Activated naive CD4-positive, alpha-beta T cell treated with anti-CD3 and anti-CD28 coated beads, Interleukin-2, amount 10 ng/mL, durations not matched to agents 7 days and 5 days (primary cell): ENCODE measurements at regions not wholly inside any gene's neighbourhood (a gene's known extent, or its start where the extent isn't known, plus 50 kb on each side); places are given as distances from the start of the nearest gene placed in this dataset.
"Not testable (repeated sequence)": the region's sequence is repeated elsewhere in the genome, so short reads cannot be mapped to it uniquely, and the experiment has no call there.

Experiments
- CTCF ChIA-PET: fragments of 350-600 bp; sonication (Branson Sonifier 250); formaldehyde crosslinking; loops from one replicate; lab custom pipeline; 2021; ENCODE audit warnings: antibody characterized with exemption; lab: Charles Lee
- DNase-seq: peaks from one replicate; pipeline ENCODE4 v3.0.0-alpha.2; 2020
- H3K27ac Mint-ChIP-seq: one replicate; pipeline ENCODE4 v1.8.0; 2021; ENCODE audit warnings: mild to moderate bottlenecking, moderate library complexity, mixed read lengths
- H3K27me3 Mint-ChIP-seq: one replicate; pipeline ENCODE4 v1.8.0; 2021; ENCODE audit warnings: mild to moderate bottlenecking, mixed read lengths
- H3K36me3 Mint-ChIP-seq: one replicate; pipeline ENCODE4 v1.8.0; 2021; ENCODE audit warnings: mixed read lengths
- H3K4me1 Mint-ChIP-seq: one replicate; pipeline ENCODE4 v1.8.0; 2021; ENCODE audit warnings: mixed read lengths
- H3K4me3 Mint-ChIP-seq: one replicate; pipeline ENCODE4 v1.8.0; 2021; ENCODE audit warnings: mild to moderate bottlenecking, moderate library complexity, mixed read lengths
- H3K9me3 Mint-ChIP-seq: one replicate; pipeline ENCODE4 v1.8.0; 2021; ENCODE audit warnings: mixed read lengths

- no peak overlapping the region for H3K27ac Mint-ChIP-seq
- no peak overlapping the region for H3K4me3 Mint-ChIP-seq
- no peaks in the 10 kb centered on the region for H3K36me3 Mint-ChIP-seq
- no peaks in the 10 kb centered on the region for H3K4me1 Mint-ChIP-seq
- no peaks in the 10 kb centered on the region for H3K27me3 Mint-ChIP-seq
- DNase-seq, result no peak
- peaks cover 4% of the 10 kb centered on the region for H3K9me3 Mint-ChIP-seq
- CTCF ChIA-PET, result no interaction called here
These were observed 154.7 kb downstream of the BTBD3 start for GRCh38 chr20:12072221-12072953.

DNA sequence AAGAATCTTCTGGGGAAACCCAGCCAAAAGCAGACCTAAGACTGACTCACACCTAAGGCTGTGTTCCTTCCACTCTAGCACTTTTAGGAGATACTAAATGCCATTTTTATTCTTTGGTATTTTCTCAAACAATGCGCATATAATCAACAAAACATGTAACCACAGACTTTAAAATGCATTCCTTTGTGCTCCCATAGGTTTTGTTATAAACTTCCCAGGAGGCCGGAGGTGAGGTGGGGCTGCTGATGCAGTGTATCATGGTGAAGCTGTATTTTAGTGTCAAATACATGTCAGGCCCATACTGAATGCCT is 155.2 kb downstream of the BTBD3 start:
- no peaks in the 10 kb centered on the region for H3K27me3 Mint-ChIP-seq
- CTCF ChIA-PET, result no interaction called here
- H3K4me1 Mint-ChIP-seq, result no peaks in the 10 kb centered on the region
- no peaks in the 10 kb centered on the region for H3K36me3 Mint-ChIP-seq
- no peak overlapping the region for H3K4me3 Mint-ChIP-seq
- no peak for DNase-seq
- peaks cover 4% of the 10 kb centered on the region for H3K9me3 Mint-ChIP-seq
- no peak overlapping the region for H3K27ac Mint-ChIP-seq

DNA sequence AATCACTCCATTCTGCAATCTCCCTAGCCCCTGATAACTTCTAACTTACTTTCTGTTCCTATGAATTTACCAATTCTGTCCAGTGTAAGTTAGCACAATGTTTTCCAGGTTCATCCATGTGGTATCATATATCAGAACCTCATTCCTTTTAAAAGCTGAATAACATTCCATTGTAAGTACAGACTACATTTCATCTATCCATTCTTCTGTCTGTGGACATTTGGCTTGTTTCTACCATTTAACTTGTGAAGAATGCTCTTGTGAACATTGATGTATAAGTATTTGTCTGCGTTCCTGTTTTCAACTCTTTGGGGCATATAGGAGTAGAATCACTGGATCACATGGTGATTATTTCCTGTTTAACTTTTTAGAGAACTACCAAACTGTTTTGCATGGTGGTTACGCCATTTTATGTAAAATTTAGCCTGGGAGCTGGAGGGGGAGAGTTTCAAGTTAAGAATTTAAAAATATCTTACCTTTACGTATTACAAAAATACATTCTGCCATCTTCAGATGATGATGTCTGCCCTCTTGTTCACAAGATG is 156.5 kb downstream of the BTBD3 start:
- no peak for DNase-seq
- no peaks in the 10 kb centered on the region for H3K36me3 Mint-ChIP-seq
- no peak overlapping the region for H3K27ac Mint-ChIP-seq
- peaks cover 5% of the 10 kb centered on the region for H3K9me3 Mint-ChIP-seq
- no peaks in the 10 kb centered on the region for H3K4me1 Mint-ChIP-seq
- CTCF ChIA-PET, result no interaction called here
- H3K27me3 Mint-ChIP-seq, result no peaks in the 10 kb centered on the region
- H3K4me3 Mint-ChIP-seq, result no peak overlapping the region

- Mint-ChIP-seq H3K36me3 (no peaks in the 10 kb centered on the region), H3K27me3 (no peaks in the 10 kb centered on the region), H3K4me3 (no peak overlapping the region), H3K27ac (no peak overlapping the region), H3K9me3 (peaks cover 3% of the 10 kb centered on the region), H3K4me1 (no peaks in the 10 kb centered on the region)
- CTCF ChIA-PET, result no interaction called here
- no peak for DNase-seq
These were observed 158.5 kb downstream of the BTBD3 start for GRCh38 chr20:12076200-12076599.

GRCh38 chr20:12077875-12078274 is 160.2 kb downstream of the BTBD3 start:
- Mint-ChIP-seq H3K27me3 (no peaks in the 10 kb centered on the region), H3K36me3 (no peaks in the 10 kb centered on the region), H3K27ac (no peak overlapping the region), H3K4me3 (no peak overlapping the region), H3K4me1 (no peaks in the 10 kb centered on the region), H3K9me3 (peaks cover 3% of the 10 kb centered on the region)
- no peak for DNase-seq
- CTCF ChIA-PET, result no interaction called here

DNA sequence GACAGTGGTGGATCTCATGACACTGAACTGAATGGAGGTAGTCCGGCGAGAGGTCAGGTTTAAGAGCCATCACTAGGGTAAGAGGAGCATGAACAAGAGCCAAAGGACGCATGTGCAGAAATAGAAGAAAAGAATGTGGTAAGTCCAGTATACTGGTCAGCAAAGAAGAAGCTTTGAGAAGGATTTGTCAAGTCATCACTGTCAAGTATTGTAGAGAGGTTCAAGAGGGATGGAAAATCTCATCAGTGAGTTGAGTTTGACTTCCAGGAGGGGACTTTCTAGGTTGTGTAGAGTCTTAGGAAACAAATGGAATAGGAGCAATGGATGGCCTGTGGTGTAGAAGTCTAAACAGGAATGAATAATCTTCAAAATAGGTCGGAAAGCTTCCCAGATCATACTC is 161.8 kb downstream of the BTBD3 start:
- no peak overlapping the region for H3K4me3 Mint-ChIP-seq
- no peaks in the 10 kb centered on the region for H3K4me1 Mint-ChIP-seq
- CTCF ChIA-PET, result no interaction called here
- no peaks in the 10 kb centered on the region for H3K36me3 Mint-ChIP-seq
- peaks cover 3% of the 10 kb centered on the region for H3K9me3 Mint-ChIP-seq
- no peak overlapping the region for H3K27ac Mint-ChIP-seq
- no peaks in the 10 kb centered on the region for H3K27me3 Mint-ChIP-seq
- no peak for DNase-seq

- CTCF ChIA-PET, result no interaction called here
- H3K4me1 Mint-ChIP-seq, result no peaks in the 10 kb centered on the region
These were observed 165.6 kb downstream of the BTBD3 start for GRCh38 chr20:12083269-12083668.

GRCh38 chr20:12084482-12084881 is 166.8 kb downstream of the BTBD3 start:
- DNase-seq, result no peak
- H3K9me3 Mint-ChIP-seq, result peaks cover 2% of the 10 kb centered on the region
- no peaks in the 10 kb centered on the region for H3K27me3 Mint-ChIP-seq
- no peaks in the 10 kb centered on the region for H3K4me1 Mint-ChIP-seq
- H3K4me3 Mint-ChIP-seq, result no peak overlapping the region
- H3K27ac Mint-ChIP-seq, result no peak overlapping the region
- CTCF ChIA-PET, result no interaction called here
- no peaks in the 10 kb centered on the region for H3K36me3 Mint-ChIP-seq

More at GRCh38 chr20:12083269-12083668, 165.6 kb downstream of the BTBD3 start:
- H3K27ac Mint-ChIP-seq, result no peak overlapping the region
- no peak for DNase-seq
- peaks cover 3% of the 10 kb centered on the region for H3K9me3 Mint-ChIP-seq
- H3K4me3 Mint-ChIP-seq, result no peak overlapping the region
- H3K36me3 Mint-ChIP-seq, result no peaks in the 10 kb centered on the region
- H3K27me3 Mint-ChIP-seq, result no peaks in the 10 kb centered on the region

GRCh38 chr20:12086359-12086758 is 168.7 kb downstream of the BTBD3 start:
- Mint-ChIP-seq H3K36me3 (no peaks in the 10 kb centered on the region), H3K27me3 (no peaks in the 10 kb centered on the region), H3K4me1 (no peaks in the 10 kb centered on the region), H3K4me3 (no peak overlapping the region), H3K27ac (no peak overlapping the region), H3K9me3 (peaks cover 2% of the 10 kb centered on the region)
- no peak for DNase-seq
- CTCF ChIA-PET, result no interaction called here

GRCh38 chr20:12090920-12091319 is 173.2 kb downstream of the BTBD3 start:
- H3K27ac Mint-ChIP-seq, result no peak overlapping the region
- DNase-seq, result no peak
- CTCF ChIA-PET, result no interaction called here
- no peak overlapping the region for H3K4me3 Mint-ChIP-seq
- no peaks in the 10 kb centered on the region for H3K4me1 Mint-ChIP-seq
- H3K9me3 Mint-ChIP-seq, result peaks cover 2% of the 10 kb centered on the region
- H3K27me3 Mint-ChIP-seq, result no peaks in the 10 kb centered on the region
- H3K36me3 Mint-ChIP-seq, result no peaks in the 10 kb centered on the region

DNA sequence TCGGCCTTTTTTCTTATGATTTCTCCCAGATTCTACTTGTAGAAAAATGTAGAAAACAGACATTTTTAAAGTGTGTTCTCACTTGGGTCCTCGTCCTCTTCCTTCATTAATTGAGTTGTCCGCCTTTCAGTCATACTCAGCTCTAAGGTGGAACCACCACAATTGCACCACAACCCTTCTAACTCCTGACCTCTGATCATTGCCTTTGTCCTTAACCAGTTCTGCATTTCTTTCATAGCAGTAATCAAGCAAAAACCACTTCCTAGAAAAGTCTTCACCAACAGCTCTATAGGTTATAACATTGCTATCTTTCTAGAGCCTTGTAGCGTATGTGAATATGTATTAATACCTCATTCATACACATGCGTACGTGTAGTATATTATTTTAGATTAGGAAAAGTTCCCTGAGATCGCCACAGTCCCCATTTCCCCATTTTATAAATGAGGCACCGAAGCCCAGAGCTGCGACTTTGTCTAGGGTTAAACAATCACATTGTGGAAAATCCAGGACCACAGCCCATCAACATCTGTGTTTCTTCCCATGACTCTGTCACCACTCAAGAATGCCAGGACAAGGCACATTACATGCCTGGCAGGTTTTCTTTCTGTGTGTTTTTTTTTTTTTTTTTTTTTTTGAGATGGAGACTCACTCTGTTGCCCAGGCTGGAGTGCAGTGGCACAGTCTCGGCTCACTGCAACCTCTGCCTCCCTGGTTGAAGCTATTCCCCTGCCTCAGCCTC is 175.5 kb downstream of the BTBD3 start:
- Mint-ChIP-seq H3K9me3 (peaks cover under 1% of the 10 kb centered on the region), H3K4me3 (no peak overlapping the region), H3K27ac (no peak overlapping the region), H3K36me3 (no peaks in the 10 kb centered on the region), H3K27me3 (no peaks in the 10 kb centered on the region), H3K4me1 (no peaks in the 10 kb centered on the region)
- no peak for DNase-seq
- CTCF ChIA-PET, result no interaction called here

DNA sequence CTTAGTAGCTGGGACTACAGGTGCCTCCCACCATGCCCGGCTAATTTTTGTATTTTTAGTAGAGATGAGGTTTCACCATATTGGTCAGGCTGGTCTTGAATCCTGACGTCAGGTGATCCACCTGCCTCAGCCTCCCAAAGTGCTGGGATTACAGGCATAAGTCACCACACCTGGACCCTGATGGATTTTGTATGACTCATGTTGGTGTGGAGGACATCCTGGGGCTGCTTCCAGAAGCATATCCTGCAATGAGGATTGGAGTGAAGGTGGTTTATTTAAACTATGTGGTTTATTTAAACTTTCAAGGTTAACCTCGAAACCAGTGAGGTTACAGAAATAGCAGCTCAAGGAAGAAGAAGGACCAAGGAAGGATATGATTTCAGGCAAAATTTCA is 176.1 kb downstream of the BTBD3 start:
- H3K27ac Mint-ChIP-seq, H3K4me3 Mint-ChIP-seq, H3K9me3 Mint-ChIP-seq, DNase-seq, H3K27me3 Mint-ChIP-seq, H3K4me1 Mint-ChIP-seq, H3K36me3 Mint-ChIP-seq, CTCF ChIA-PET: not testable (repeated sequence)

DNA sequence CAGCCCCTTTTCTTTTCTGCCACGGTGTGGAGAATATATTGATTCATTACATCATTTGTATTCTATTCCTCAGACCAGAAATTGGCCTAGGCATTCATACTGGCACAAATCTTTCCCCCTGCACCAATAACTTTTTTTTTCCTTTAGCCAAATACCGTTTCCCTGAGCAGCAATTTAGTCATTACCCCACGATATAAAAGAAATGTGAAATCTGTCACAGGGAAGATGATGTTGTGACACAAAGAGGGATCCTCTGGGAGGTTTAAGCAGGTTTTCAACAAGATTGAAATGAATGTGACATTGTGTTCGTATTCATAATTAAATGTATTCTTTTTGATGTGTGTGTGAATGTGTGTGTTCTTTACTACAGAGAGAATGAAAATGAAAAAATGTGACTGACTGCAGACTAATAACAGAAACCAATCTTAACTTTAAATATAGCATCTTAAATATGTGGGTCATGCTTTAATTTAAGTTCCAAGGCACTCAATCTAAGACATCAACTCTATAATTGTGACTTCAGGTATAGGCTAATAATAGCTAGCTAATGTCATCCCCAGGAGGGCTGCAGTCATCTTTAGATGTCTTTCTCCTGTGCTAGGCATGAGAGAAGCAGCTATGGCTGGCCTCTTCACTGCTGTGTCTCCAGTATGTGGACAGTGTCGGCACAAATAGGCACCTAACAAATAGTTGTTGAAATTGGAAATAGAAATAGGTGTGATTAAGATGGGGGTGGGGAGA is 177.7 kb downstream of the BTBD3 start:
- no peaks in the 10 kb centered on the region for H3K36me3 Mint-ChIP-seq
- peaks cover 5% of the 10 kb centered on the region for H3K9me3 Mint-ChIP-seq
- DNase-seq, result no peak
- H3K4me3 Mint-ChIP-seq, result no peak overlapping the region
- H3K4me1 Mint-ChIP-seq, result no peaks in the 10 kb centered on the region
- CTCF ChIA-PET, result no interaction called here
- no peaks in the 10 kb centered on the region for H3K27me3 Mint-ChIP-seq
- no peak overlapping the region for H3K27ac Mint-ChIP-seq

DNA sequence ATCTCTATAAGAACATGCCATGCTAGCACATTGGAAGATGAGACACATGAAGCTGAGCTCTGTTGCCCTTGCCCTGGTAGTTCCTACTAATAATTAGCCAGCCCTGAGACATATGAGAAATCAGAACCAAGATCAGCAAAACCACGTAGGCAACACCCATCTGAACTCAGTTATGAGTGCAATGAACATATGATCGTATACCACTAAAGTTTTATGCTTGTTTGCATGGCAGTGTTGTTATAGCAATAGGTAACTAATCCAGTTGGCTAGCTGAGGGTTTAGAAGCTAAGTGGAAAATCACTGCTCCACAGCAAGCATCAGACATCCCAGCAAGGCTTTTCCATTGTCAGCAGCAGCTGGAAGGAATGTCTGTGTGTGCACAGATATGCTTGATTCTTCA is 180.7 kb downstream of the BTBD3 start:
- Mint-ChIP-seq H3K4me1 (no peaks in the 10 kb centered on the region), H3K4me3 (no peak overlapping the region), H3K27ac (no peak overlapping the region), H3K9me3 (peaks cover 5% of the 10 kb centered on the region), H3K36me3 (no peaks in the 10 kb centered on the region), H3K27me3 (no peaks in the 10 kb centered on the region)
- DNase-seq, result no peak
- CTCF ChIA-PET, result no interaction called here
